OCI-LY7 (cell line): ENCODE measurements at regions not wholly inside any gene's neighbourhood (a gene's known extent, or its start where the extent isn't known, plus 50 kb on each side); places are given as distances from the start of the nearest gene placed in this dataset.

Experiments used
- CTCF ChIP-seq: fragments of 200-600 bp; sonication (generic); conservative IDR thresholded peaks from 2 replicates; pipeline ENCODE4 v1.5.1; 2014; ENCODE audit warnings: mild to moderate bottlenecking, antibody characterized with exemption, low read length, moderate library complexity, mixed read lengths
- EZH2phosphoT487 ChIP-seq: fragments of 200-600 bp; sonication (generic); IDR thresholded peaks from 2 replicates; pipeline ENCODE4 v1.6.1; 2018; ENCODE audit warnings: low read depth, borderline replicate concordance, mild to moderate bottlenecking, mixed run types, antibody characterized with exemption, low read length, moderate library complexity, mixed read lengths

- TF ChIP-seq CTCF (no peak), EZH2phosphoT487 (no peak)
Observed at GRCh38 chr14:62304257-62304656, 542.0 kb downstream of the SNAPC1 start.
